ENCODE measurements at regions not wholly inside any gene's neighbourhood (a gene's known extent, or its start where the extent isn't known, plus 50 kb on each side); places are given as distances from the start of the nearest gene placed in this dataset.

- DNase-seq: no peak
These were observed 259.1 kb downstream of the PDHA2 start for GRCh38 chr4:96099031-96099430.

- DNase-seq: no peak
These were observed 262.7 kb downstream of the PDHA2 start for GRCh38 chr4:96102541-96103026.

GRCh38 chr4:96103086-96103485 is 263.2 kb downstream of the PDHA2 start:
- DNase-seq: no peak

GRCh38 chr4:96108146-96108545 is 268.3 kb downstream of the PDHA2 start:
- no peak for DNase-seq

GRCh38 chr4:96112631-96113030 is 272.7 kb downstream of the PDHA2 start:
- DNase-seq: no peak

GRCh38 chr4:96120206-96120605 is 280.3 kb downstream of the PDHA2 start:
- no peak for DNase-seq

- no peak for DNase-seq
These were observed 286.3 kb downstream of the PDHA2 start for GRCh38 chr4:96126227-96126626.

- no peak for DNase-seq
These were observed 291.3 kb downstream of the PDHA2 start for GRCh38 chr4:96131186-96131585.

- no peak for DNase-seq
These were observed 294.9 kb downstream of the PDHA2 start for GRCh38 chr4:96134806-96135205.

- DNase-seq: no peak
These were observed 296.2 kb downstream of the PDHA2 start for GRCh38 chr4:96136056-96136455.

- DNase-seq: no peak
These were observed 299.5 kb downstream of the PDHA2 start for GRCh38 chr4:96139251-96139929.

GRCh38 chr4:96145601-96146000 is 305.7 kb downstream of the PDHA2 start:
- no peak for DNase-seq

GRCh38 chr4:96146686-96147085 is 306.8 kb downstream of the PDHA2 start:
- DNase-seq: no peak

GRCh38 chr4:96149894-96150293 is 310.0 kb downstream of the PDHA2 start:
- DNase-seq: no peak

GRCh38 chr4:96150466-96150865 is 310.6 kb downstream of the PDHA2 start:
- no peak for DNase-seq

GRCh38 chr4:96152824-96153223 is 312.9 kb downstream of the PDHA2 start:
- no peak for DNase-seq

GRCh38 chr4:96154676-96155075 is 314.8 kb downstream of the PDHA2 start:
- DNase-seq: no peak

- no peak for DNase-seq
These were observed 322.7 kb downstream of the PDHA2 start for GRCh38 chr4:96162636-96163035.

GRCh38 chr4:96164814-96165351 is 325.0 kb downstream of the PDHA2 start:
- no peak for DNase-seq

GRCh38 chr4:96166806-96167205 is 326.9 kb downstream of the PDHA2 start:
- no peak for DNase-seq

- DNase-seq: no peak
These were observed 330.3 kb downstream of the PDHA2 start for GRCh38 chr4:96170198-96170597.

- no peak for DNase-seq
These were observed 333.9 kb downstream of the PDHA2 start for GRCh38 chr4:96173756-96174155.

- DNase-seq: no peak
These were observed 336.0 kb downstream of the PDHA2 start for GRCh38 chr4:96175871-96176270.

GRCh38 chr4:96183611-96184010 is 343.7 kb downstream of the PDHA2 start:
- DNase-seq: no peak

- no peak for DNase-seq
These were observed 346.7 kb downstream of the PDHA2 start for GRCh38 chr4:96186593-96186992.
